LNCaP clone FGC (cell line): ENCODE measurements at regions not wholly inside any gene's neighbourhood (a gene's known extent, or its start where the extent isn't known, plus 50 kb on each side); places are given as distances from the start of the nearest gene placed in this dataset.
A peak's percentile ranks its signal among the peaks of the same experiment; 100 is the strongest.

Source experiments
- DNase-seq: peaks from one replicate; pipeline ENCODE4 v3.0.0-alpha.2; 2011; ENCODE audit warnings: low read depth
- H3K4me3 ChIP-seq: 2 replicates; pipeline ENCODE4 v1.5.1; 2011; ENCODE audit warnings: mild to moderate bottlenecking, low read depth, low read length, control low read depth
- TF ChIP-seq, protein P1 (sequence below): IDR thresholded peaks from 2 replicates; pipeline ENCODE4 v1.5.1; 2012; ENCODE audit warnings: mild to moderate bottlenecking; ENCODE audit not compliant: control insufficient read depth, insufficient read depth; ENCODE audit errors: extremely low read depth

DNA sequence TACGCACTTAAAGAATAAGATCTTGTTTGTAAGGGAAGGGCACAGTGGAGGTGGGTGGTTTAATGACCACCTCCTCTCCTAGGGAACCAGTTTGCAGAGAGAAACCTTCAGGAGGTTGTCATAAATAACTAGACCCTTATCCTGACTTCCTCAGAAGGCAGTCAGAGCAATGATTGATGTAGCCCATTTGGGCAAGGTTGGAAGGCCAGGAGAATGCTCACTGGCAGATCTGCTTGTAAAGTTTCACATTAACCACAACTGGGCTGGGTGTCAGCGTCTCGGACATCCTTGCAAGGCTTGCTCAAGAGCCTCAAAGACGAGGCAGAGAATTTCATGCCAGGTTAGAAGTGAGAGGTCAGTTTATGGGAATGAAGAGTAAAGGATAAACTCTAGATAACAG, 87.6 kb upstream of the TRABD2B start:
- TF ChIP-seq, protein P1, sequence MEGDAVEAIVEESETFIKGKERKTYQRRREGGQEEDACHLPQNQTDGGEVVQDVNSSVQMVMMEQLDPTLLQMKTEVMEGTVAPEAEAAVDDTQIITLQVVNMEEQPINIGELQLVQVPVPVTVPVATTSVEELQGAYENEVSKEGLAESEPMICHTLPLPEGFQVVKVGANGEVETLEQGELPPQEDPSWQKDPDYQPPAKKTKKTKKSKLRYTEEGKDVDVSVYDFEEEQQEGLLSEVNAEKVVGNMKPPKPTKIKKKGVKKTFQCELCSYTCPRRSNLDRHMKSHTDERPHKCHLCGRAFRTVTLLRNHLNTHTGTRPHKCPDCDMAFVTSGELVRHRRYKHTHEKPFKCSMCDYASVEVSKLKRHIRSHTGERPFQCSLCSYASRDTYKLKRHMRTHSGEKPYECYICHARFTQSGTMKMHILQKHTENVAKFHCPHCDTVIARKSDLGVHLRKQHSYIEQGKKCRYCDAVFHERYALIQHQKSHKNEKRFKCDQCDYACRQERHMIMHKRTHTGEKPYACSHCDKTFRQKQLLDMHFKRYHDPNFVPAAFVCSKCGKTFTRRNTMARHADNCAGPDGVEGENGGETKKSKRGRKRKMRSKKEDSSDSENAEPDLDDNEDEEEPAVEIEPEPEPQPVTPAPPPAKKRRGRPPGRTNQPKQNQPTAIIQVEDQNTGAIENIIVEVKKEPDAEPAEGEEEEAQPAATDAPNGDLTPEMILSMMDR, result no peak
- no peak overlapping the region for H3K4me3 ChIP-seq
- DNase-seq, result no peak

DNA sequence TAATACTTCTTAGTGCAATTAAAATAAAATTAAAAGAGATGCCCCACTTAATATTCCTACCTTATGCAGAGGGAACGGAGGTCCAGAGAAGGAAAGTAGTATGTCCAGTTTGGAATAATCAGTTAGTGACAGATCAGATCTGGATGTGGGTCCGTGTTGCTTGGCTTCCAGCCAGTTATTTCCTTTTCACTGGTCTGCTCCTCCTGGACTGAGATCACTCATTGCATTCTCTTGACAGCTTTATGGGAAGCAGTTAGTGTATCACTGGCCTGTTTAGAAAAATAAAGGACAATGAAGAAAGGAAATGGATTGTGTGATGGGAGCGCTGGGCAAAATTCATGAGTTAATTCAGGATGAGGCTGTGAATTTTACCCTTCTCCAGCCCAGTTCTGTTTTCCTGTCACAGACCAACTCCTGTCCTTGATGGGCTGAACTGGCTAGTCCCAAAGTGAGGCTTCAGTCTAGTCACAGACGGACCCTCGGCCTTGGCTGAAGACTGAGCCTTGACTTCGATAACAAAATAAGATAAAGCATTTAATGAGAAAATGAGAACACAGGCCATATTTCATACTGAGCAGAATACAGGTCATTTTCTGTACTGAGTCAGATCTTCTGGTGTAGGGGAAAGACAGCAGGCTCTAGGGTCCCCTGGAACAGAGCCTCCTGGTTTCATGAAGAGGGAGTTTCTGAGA, 85.2 kb upstream of the TRABD2B start:
- TF ChIP-seq, protein P1, result no peak
- no peak for DNase-seq
- H3K4me3 ChIP-seq, result no peak overlapping the region

DNA sequence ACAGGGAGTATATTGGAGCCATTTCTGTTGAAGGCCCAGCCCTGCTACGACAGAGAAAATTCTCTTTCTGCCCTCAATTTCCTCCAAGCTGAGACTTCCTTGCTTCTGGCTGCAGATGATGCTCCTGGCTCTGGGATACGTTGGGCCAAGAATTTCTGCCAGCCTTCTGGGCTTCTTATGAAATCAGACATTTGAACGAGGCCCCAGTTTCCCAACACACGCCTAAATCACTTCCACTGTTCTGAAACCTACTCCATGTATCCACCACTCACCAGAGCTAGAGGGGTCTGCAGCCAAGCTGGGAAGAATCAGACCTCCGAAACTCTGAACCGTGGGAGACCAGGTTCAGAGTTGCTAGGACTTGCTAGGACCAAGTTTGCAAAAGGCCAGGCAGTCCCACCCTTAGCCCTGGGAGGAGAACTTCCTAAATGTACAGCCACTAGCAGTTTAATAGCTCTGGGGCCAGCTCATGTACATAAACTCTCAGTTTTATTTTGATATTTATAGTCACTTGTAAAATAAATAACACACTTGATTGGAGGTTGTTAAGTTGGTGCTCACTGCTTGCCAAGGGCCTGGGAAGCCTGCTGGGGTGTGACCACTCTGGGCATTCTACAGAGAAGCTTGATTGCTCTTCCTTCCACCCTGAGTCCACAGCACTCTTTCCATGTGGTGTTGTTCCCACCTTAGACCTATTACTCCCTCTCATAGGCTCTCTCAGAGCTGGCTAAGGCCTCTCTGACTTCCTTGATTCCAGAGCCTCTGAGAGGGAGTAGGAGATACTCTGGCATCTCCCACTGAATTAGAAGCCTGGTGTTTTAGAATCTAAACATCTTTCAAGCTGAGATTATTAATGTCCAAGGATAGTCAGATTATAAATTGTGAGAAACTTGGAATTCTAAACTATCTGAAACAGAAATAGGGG, 83.4 kb upstream of the TRABD2B start:
- peak; percentile 62 for DNase-seq
- TF ChIP-seq, protein P1, result no peak
- no peak overlapping the region for H3K4me3 ChIP-seq

DNA sequence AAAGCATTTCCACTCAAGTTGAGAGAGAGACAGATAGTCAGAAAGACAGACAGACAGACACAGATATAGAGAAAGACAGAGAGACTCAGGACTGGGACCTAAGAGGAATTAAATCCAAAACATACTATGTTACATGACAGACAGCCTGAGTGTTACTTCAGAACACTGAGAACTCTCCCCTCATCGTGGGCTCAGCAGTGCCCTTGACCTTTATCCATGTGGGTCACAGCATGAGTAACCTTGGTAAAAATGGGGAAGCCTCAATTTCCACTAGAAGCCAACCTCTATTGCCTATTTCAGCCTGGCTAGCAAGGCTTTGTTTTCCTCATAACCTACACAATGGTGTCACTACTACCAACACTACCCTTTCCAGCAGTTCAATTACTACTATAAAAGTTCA, 81.9 kb upstream of the TRABD2B start:
- DNase-seq, result no peak
- no peak overlapping the region for H3K4me3 ChIP-seq
- TF ChIP-seq, protein P1, result no peak

DNA sequence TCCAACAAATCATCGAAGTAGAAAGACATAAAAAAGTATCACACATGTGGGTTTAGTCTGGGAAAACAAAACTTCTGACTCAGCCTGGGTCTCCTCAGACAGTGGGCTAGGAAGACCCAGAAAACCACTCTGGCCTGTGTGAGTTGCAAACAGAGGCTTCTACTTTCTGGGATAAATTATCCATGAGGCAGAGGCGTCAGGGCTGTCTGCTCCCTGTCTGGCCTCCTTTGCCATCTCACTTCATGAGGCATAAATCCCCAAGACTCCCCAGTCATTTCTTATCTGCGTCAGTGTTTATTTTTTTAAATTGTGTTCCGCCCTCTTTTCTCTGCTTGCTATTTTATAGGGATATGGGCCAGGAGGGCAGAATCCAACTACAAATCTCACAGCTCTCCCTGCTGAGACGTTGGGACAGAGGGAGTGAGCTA, 80.6 kb upstream of the TRABD2B start:
- TF ChIP-seq, protein P1, result no peak
- no peak overlapping the region for H3K4me3 ChIP-seq
- no peak for DNase-seq

DNA sequence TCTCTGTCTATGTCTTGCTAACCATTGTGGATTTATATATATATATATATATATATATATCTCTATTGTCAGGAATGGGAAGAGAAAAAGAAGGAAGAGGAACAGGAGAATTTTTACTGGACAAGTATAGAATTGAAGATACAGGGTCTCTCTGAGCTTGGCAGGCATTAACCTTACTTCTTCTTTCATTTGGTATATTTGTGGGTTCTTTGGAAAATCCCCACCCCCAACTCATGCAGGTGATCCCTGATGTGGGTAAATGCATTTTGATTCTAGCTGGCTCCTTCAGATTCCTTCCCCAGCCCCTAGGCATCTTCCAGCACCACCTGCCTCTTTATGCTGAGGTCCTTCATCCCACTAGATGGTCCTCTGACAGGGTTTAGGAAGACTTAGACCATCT, 78.8 kb upstream of the TRABD2B start:
- TF ChIP-seq, protein P1, result no peak
- no peak for DNase-seq

More for the DNA sequence above, 78.8 kb upstream of the TRABD2B start:
- H3K4me3 ChIP-seq, result no peak overlapping the region
